KMS-11 (cell line): ENCODE measurements at regions not wholly inside any gene's neighbourhood (a gene's known extent, or its start where the extent isn't known, plus 50 kb on each side); places are given as distances from the start of the nearest gene placed in this dataset.

Experiments
- H2AFZ ChIP-seq: fragments of 200-600 bp; sonication (generic); 2 replicates; pipeline ENCODE4 v1.6.1; 2016; ENCODE audit warnings: antibody characterized with exemption, mixed run types, low read depth
- H3K27ac ChIP-seq: fragments of 200-600 bp; sonication (generic); 2 replicates; pipeline ENCODE4 v1.6.1; 2016; ENCODE audit warnings: mild to moderate bottlenecking, mixed run types
- H3K27me3 ChIP-seq: fragments of 200-600 bp; sonication (generic); 2 replicates; pipeline ENCODE4 v1.6.1; 2017; ENCODE audit warnings: mild to moderate bottlenecking, low read depth, mixed run types, moderate library complexity; ENCODE audit not compliant: insufficient read depth
- H3K36me3 ChIP-seq: fragments of 200-600 bp; sonication (generic); 2 replicates; pipeline ENCODE4 v1.6.1; 2017; ENCODE audit warnings: mild to moderate bottlenecking, mixed run types; ENCODE audit not compliant: insufficient read depth
- H3K4me1 ChIP-seq: fragments of 200-600 bp; sonication (generic); 2 replicates; pipeline ENCODE4 v1.6.1; 2016; ENCODE audit warnings: mild to moderate bottlenecking, low read depth, mixed run types; ENCODE audit not compliant: poor library complexity, severe bottlenecking
- H3K4me2 ChIP-seq: fragments of 200-600 bp; sonication (generic); 2 replicates; pipeline ENCODE4 v1.7.0; 2016; ENCODE audit warnings: mild to moderate bottlenecking, mixed run types
- H3K4me3 ChIP-seq: fragments of 200-600 bp; sonication (generic); IDR thresholded peaks from 2 replicates; pipeline ENCODE4 v1.6.1; 2017; ENCODE audit warnings: low read depth, low read length, mixed read lengths; ENCODE audit not compliant: insufficient read depth
- H3K79me2 ChIP-seq: fragments of 200-600 bp; sonication (generic); 2 replicates; pipeline ENCODE4 v1.6.1; 2016; ENCODE audit warnings: low read depth, mixed run types; ENCODE audit not compliant: insufficient read depth
- H3K9ac ChIP-seq: fragments of 200-600 bp; sonication (generic); 2 replicates; pipeline ENCODE4 v1.6.1; 2016; ENCODE audit warnings: mild to moderate bottlenecking, mixed run types
- H4K20me1 ChIP-seq: fragments of 200-600 bp; sonication (generic); 2 replicates; pipeline ENCODE4 v1.6.1; 2016; ENCODE audit warnings: mild to moderate bottlenecking, mixed run types; ENCODE audit not compliant: insufficient read depth
- CTCF ChIP-seq: fragments of 200-600 bp; sonication (generic); conservative IDR thresholded peaks from 2 replicates; pipeline ENCODE4 v1.6.1; 2017; ENCODE audit warnings: low read depth, mild to moderate bottlenecking, antibody characterized with exemption, low read length, moderate library complexity, mixed read lengths

GRCh38 chr2:146669735-146670134, 1175.1 kb upstream of the ACVR2A start:
- no peak overlapping the region for H3K27ac ChIP-seq
- no peak overlapping the region for H2AFZ ChIP-seq
- no peaks in the 10 kb centered on the region for H3K4me1 ChIP-seq

GRCh38 chr2:146666340-146666739, 1178.5 kb upstream of the ACVR2A start:
- Histone ChIP-seq H3K27ac (no peak overlapping the region), H3K4me2 (no peak overlapping the region), H4K20me1 (no peaks in the 10 kb centered on the region), H3K27me3 (no peaks in the 10 kb centered on the region), H3K79me2 (no peaks in the 10 kb centered on the region), H3K9ac (no peak overlapping the region), H3K4me3 (no peak overlapping the region), H3K36me3 (no peaks in the 10 kb centered on the region), H3K4me1 (no peaks in the 10 kb centered on the region), H2AFZ (no peak overlapping the region)
- TF ChIP-seq CTCF, result no peak

More at GRCh38 chr2:146669735-146670134, 1175.1 kb upstream of the ACVR2A start:
- TF ChIP-seq CTCF, result no peak
- H3K36me3 ChIP-seq, result no peaks in the 10 kb centered on the region
- no peaks in the 10 kb centered on the region for H3K27me3 ChIP-seq
- H3K79me2 ChIP-seq, result no peaks in the 10 kb centered on the region
- no peak overlapping the region for H3K9ac ChIP-seq
- H3K4me3 ChIP-seq, result no peak overlapping the region
- no peak overlapping the region for H3K4me2 ChIP-seq
- no peaks in the 10 kb centered on the region for H4K20me1 ChIP-seq

GRCh38 chr2:146665800-146666199, 1179.0 kb upstream of the ACVR2A start:
- Histone ChIP-seq H3K36me3 (no peaks in the 10 kb centered on the region), H3K4me2 (no peak overlapping the region), H4K20me1 (no peaks in the 10 kb centered on the region), H3K79me2 (no peaks in the 10 kb centered on the region), H3K27ac (no peak overlapping the region), H2AFZ (no peak overlapping the region), H3K9ac (no peak overlapping the region), H3K27me3 (no peaks in the 10 kb centered on the region), H3K4me1 (no peaks in the 10 kb centered on the region), H3K4me3 (no peak overlapping the region)
- no peak for TF ChIP-seq CTCF

GRCh38 chr2:146661473-146662096, 1183.2 kb upstream of the ACVR2A start:
- H3K27ac ChIP-seq, result no peak overlapping the region
- no peak overlapping the region for H3K4me3 ChIP-seq
- H3K27me3 ChIP-seq, result no peaks in the 10 kb centered on the region
- TF ChIP-seq CTCF, result peak; percentile 53
- H3K4me2 ChIP-seq, result no peak overlapping the region
- H3K36me3 ChIP-seq, result no peaks in the 10 kb centered on the region
- H3K4me1 ChIP-seq, result no peaks in the 10 kb centered on the region
- no peak overlapping the region for H3K9ac ChIP-seq
- no peaks in the 10 kb centered on the region for H3K79me2 ChIP-seq
- H4K20me1 ChIP-seq, result no peaks in the 10 kb centered on the region
- H2AFZ ChIP-seq, result no peak overlapping the region
